ENCODE measurements at regions not wholly inside any gene's neighbourhood (a gene's known extent, or its start where the extent isn't known, plus 50 kb on each side); places are given as distances from the start of the nearest gene placed in this dataset.

DNA sequence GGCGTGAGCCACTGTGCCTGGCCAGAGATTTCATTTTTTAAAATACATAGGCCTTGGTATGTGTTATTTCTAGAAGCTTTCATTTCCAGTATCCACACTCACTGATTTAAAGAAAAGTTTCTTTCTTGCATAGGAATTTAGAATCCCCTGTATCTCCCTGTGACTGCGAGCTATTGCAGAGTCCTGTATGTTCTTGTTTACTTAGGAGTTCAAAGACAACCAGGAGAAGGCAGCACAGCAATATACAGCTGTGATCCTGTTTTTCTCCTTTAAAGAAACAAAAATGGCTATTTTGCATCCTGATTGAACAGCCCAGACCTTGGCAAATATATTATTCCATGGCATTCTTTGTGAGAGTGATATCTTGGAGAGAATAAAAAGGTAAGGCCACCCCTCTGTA lies 185.0 kb upstream of the COX10 start:
- no peak for TF ChIP-seq ZBTB7A (IDR thresholded peaks at IDR 0.05; ENCODE audit: low read depth)
- TF ChIP-seq, protein P1, sequence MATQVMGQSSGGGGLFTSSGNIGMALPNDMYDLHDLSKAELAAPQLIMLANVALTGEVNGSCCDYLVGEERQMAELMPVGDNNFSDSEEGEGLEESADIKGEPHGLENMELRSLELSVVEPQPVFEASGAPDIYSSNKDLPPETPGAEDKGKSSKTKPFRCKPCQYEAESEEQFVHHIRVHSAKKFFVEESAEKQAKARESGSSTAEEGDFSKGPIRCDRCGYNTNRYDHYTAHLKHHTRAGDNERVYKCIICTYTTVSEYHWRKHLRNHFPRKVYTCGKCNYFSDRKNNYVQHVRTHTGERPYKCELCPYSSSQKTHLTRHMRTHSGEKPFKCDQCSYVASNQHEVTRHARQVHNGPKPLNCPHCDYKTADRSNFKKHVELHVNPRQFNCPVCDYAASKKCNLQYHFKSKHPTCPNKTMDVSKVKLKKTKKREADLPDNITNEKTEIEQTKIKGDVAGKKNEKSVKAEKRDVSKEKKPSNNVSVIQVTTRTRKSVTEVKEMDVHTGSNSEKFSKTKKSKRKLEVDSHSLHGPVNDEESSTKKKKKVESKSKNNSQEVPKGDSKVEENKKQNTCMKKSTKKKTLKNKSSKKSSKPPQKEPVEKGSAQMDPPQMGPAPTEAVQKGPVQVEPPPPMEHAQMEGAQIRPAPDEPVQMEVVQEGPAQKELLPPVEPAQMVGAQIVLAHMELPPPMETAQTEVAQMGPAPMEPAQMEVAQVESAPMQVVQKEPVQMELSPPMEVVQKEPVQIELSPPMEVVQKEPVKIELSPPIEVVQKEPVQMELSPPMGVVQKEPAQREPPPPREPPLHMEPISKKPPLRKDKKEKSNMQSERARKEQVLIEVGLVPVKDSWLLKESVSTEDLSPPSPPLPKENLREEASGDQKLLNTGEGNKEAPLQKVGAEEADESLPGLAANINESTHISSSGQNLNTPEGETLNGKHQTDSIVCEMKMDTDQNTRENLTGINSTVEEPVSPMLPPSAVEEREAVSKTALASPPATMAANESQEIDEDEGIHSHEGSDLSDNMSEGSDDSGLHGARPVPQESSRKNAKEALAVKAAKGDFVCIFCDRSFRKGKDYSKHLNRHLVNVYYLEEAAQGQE (IDR thresholded peaks at IDR 0.05; ENCODE audit: low read depth) = no peak
- TF ChIP-seq CEBPB (IDR thresholded peaks at IDR 0.05) = no peak
- TF ChIP-seq NFIC (IDR thresholded peaks at IDR 0.05) = no peak
- TF ChIP-seq FOXM1 (IDR thresholded peaks at IDR 0.05; ENCODE audit: borderline replicate concordance, low read depth) = no peak
- TF ChIP-seq, protein P2, sequence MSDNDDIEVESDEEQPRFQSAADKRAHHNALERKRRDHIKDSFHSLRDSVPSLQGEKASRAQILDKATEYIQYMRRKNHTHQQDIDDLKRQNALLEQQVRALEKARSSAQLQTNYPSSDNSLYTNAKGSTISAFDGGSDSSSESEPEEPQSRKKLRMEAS (IDR thresholded peaks at IDR 0.05) = no peak
- no peak for TF ChIP-seq YY1 (IDR thresholded peaks at IDR 0.05; ENCODE audit: low read depth)
- no peak for TF ChIP-seq RAD21 (IDR thresholded peaks at IDR 0.05; ENCODE audit: low read depth)
- TF ChIP-seq EP300 (IDR thresholded peaks at IDR 0.05; ENCODE audit: borderline replicate concordance) = no peak
- TF ChIP-seq TEAD4 (IDR thresholded peaks at IDR 0.05) = no peak
- TF ChIP-seq TCF12 (IDR thresholded peaks at IDR 0.05; ENCODE audit: low read depth) = no peak
- TF ChIP-seq TAF1 (IDR thresholded peaks at IDR 0.05; ENCODE audit: low read depth) = no peak
- TF ChIP-seq, protein P3, sequence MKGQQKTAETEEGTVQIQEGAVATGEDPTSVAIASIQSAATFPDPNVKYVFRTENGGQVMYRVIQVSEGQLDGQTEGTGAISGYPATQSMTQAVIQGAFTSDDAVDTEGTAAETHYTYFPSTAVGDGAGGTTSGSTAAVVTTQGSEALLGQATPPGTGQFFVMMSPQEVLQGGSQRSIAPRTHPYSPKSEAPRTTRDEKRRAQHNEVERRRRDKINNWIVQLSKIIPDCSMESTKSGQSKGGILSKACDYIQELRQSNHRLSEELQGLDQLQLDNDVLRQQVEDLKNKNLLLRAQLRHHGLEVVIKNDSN (IDR thresholded peaks at IDR 0.05) = no peak
- no peak for TF ChIP-seq EGR1 (IDR thresholded peaks at IDR 0.05)
- no peak for TF ChIP-seq CREB1 (IDR thresholded peaks at IDR 0.05; ENCODE audit: low read depth)

DNA sequence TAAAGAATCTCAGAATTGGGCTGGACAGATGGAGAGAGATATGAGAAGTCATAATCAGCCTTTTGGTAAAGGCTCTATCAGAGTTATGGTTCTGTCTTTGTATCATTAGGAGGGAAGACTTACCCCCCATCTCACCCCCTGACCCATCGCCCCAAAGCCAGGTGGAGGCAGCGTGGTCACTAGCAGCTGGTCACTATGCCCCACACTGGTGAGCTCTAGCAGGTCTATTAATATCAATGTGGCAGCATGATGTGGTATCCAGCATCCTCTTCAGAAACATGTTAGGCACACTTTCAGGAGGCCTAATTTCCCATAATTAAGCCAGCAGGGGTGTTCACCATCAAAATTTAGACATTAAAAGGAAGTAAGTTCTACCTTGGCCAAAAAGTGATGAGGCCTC lies 183.8 kb upstream of the COX10 start:
- TF ChIP-seq FOXM1 (IDR thresholded peaks at IDR 0.05; ENCODE audit: borderline replicate concordance, low read depth) = no peak
- no peak for TF ChIP-seq TCF12 (IDR thresholded peaks at IDR 0.05; ENCODE audit: low read depth)
- no peak for TF ChIP-seq CEBPB (IDR thresholded peaks at IDR 0.05)
- TF ChIP-seq EP300 (IDR thresholded peaks at IDR 0.05; ENCODE audit: borderline replicate concordance) = no peak
- TF ChIP-seq, protein P2 (IDR thresholded peaks at IDR 0.05) = no peak
- no peak for TF ChIP-seq CREB1 (IDR thresholded peaks at IDR 0.05; ENCODE audit: low read depth)
- no peak for TF ChIP-seq ZBTB7A (IDR thresholded peaks at IDR 0.05; ENCODE audit: low read depth)
- no peak for TF ChIP-seq NFIC (IDR thresholded peaks at IDR 0.05)
- TF ChIP-seq, protein P3 (IDR thresholded peaks at IDR 0.05) = no peak
- TF ChIP-seq YY1 (IDR thresholded peaks at IDR 0.05; ENCODE audit: low read depth) = no peak
- TF ChIP-seq EGR1 (IDR thresholded peaks at IDR 0.05) = no peak
- no peak for TF ChIP-seq TEAD4 (IDR thresholded peaks at IDR 0.05)
- TF ChIP-seq RAD21 (IDR thresholded peaks at IDR 0.05; ENCODE audit: low read depth) = no peak
- no peak for TF ChIP-seq TAF1 (IDR thresholded peaks at IDR 0.05; ENCODE audit: low read depth)
- TF ChIP-seq, protein P1 (IDR thresholded peaks at IDR 0.05; ENCODE audit: low read depth) = no peak

DNA sequence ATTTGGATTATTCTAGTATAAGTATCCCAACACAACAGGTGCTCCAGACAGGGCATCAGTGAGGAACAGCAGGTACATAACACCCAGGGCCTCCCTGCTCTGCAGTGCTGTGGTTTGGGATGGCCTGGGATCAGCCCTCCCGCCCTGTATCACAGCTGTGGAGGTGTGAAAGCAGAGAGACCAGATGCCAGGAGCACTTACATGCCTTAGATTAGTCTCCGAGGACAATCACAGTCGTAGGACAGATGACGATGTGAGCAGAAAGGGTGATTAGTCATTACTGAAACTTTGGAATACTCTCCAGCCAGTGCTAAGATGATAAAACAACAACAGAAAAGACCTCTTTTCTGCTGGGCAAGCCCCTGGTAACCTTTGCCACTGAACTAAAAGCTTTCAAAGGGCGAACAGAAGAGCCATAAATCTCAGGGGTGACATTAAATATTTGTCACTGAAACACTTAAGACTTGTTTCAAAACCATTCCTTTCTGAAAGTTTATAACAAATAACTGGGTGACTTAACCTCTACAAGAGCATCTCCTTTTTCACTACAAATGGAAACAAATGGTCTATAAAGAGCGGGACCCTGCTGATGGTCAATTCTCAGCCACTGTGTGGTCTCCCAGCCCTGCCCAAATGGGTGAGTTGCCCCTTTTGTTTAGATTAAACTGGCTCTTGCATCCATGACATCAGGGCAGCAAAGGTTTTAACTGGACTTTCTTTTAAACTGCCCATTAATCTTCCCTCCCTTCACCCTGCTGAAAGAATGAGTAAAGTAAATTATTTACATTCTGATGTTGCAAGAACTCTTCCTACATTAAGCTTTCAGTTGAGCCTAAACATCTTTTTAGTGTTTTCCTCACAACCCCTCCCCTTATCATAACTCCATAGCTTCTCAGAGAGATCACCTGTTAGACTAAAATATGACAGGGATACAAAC lies 183.1 kb upstream of the COX10 start:
- TF ChIP-seq ZBTB7A (IDR thresholded peaks at IDR 0.05; ENCODE audit: low read depth) (no peak), EP300 (IDR thresholded peaks at IDR 0.05; ENCODE audit: borderline replicate concordance) (no peak), NFIC (IDR thresholded peaks at IDR 0.05) (no peak), RAD21 (IDR thresholded peaks at IDR 0.05; ENCODE audit: low read depth) (no peak), CREB1 (IDR thresholded peaks at IDR 0.05; ENCODE audit: low read depth) (no peak), YY1 (IDR thresholded peaks at IDR 0.05; ENCODE audit: low read depth) (no peak), EGR1 (IDR thresholded peaks at IDR 0.05) (no peak)
- TF ChIP-seq, protein P2 (IDR thresholded peaks at IDR 0.05) = no peak
- TF ChIP-seq, protein P3 (IDR thresholded peaks at IDR 0.05) = no peak
- TF ChIP-seq, protein P1 (IDR thresholded peaks at IDR 0.05; ENCODE audit: low read depth) = no peak
